Embryonic facial prominence (tissue), 1 donor: ENCODE measurements at regions not wholly inside any gene's neighbourhood (a gene's known extent, or its start where the extent isn't known, plus 50 kb on each side); places are given as distances from the start of the nearest gene placed in this dataset.

ENCODE experiments used
- DNase-seq: peaks from one replicate; pipeline ENCODE4 v3.0.0-alpha.2; 2016; ENCODE audit errors: extremely low spot score

- DNase-seq: no peak
Measured at GRCh38 chr21:15370462-15370975, 305.7 kb upstream of the NRIP1 start.

- DNase-seq: no peak
Measured at GRCh38 chr21:15373941-15374340, 309.1 kb upstream of the NRIP1 start.

GRCh38 chr21:15379776-15380175 lies 315.0 kb upstream of the NRIP1 start:
- no peak for DNase-seq

GRCh38 chr21:15383588-15383987 lies 318.8 kb upstream of the NRIP1 start:
- DNase-seq: no peak

GRCh38 chr21:15390049-15390448 lies 325.2 kb upstream of the NRIP1 start:
- no peak for DNase-seq

GRCh38 chr21:15397258-15397657 lies 332.5 kb upstream of the NRIP1 start:
- DNase-seq: no peak

GRCh38 chr21:15400905-15401304 lies 328.9 kb upstream of the USP25 start:
- no peak for DNase-seq

GRCh38 chr21:15401331-15401730 lies 328.5 kb upstream of the USP25 start:
- DNase-seq: no peak

GRCh38 chr21:15405214-15405613 lies 324.6 kb upstream of the USP25 start:
- no peak for DNase-seq

GRCh38 chr21:15406791-15407190 lies 323.0 kb upstream of the USP25 start:
- DNase-seq: no peak

- DNase-seq: no peak
Measured at GRCh38 chr21:15407585-15407984, 322.2 kb upstream of the USP25 start.

- no peak for DNase-seq
Measured at GRCh38 chr21:15408089-15408488, 321.7 kb upstream of the USP25 start.

GRCh38 chr21:15409031-15409430 lies 320.8 kb upstream of the USP25 start:
- DNase-seq: no peak

GRCh38 chr21:15410853-15411252 lies 318.9 kb upstream of the USP25 start:
- DNase-seq: no peak

GRCh38 chr21:15414057-15414456 lies 315.7 kb upstream of the USP25 start:
- no peak for DNase-seq

GRCh38 chr21:15415541-15416261 lies 314.1 kb upstream of the USP25 start:
- no peak for DNase-seq

- no peak for DNase-seq
Measured at GRCh38 chr21:15421441-15421881, 308.3 kb upstream of the USP25 start.

GRCh38 chr21:15421947-15422346 lies 307.8 kb upstream of the USP25 start:
- DNase-seq: no peak

GRCh38 chr21:15422783-15423182 lies 307.0 kb upstream of the USP25 start:
- DNase-seq: no peak

- DNase-seq: no peak
Measured at GRCh38 chr21:15423676-15424445, 305.9 kb upstream of the USP25 start.

GRCh38 chr21:15425049-15425448 lies 304.7 kb upstream of the USP25 start:
- DNase-seq: no peak

GRCh38 chr21:15430023-15430422 lies 299.8 kb upstream of the USP25 start:
- DNase-seq: no peak

GRCh38 chr21:15430577-15430976 lies 299.2 kb upstream of the USP25 start:
- no peak for DNase-seq
